Breast epithelium (tissue), 3 donors: ENCODE measurements at regions not wholly inside any gene's neighbourhood (a gene's known extent, or its start where the extent isn't known, plus 50 kb on each side); places are given as distances from the start of the nearest gene placed in this dataset.

Experiments used
- CTCF ChIP-seq, 3 donors: fragments of 450-650 bp; IDR thresholded peaks; one replicate each; pipeline ENCODE4 v1.5.1; 2016 to 2017; ENCODE audit warnings: antibody characterized with exemption in 3 of 3, mild to moderate bottlenecking in 3 of 3, moderate library complexity in 3 of 3
- POLR2AphosphoS5 ChIP-seq, 3 donors: sonication (generic); formaldehyde crosslinking; IDR thresholded peaks; one replicate each; pipeline ENCODE4 v1.6.1; 2017; ENCODE audit warnings: antibody characterized with exemption in 3 of 3

- TF ChIP-seq CTCF (IDR thresholded peaks at IDR 0.05) (no peak), POLR2AphosphoS5 (IDR thresholded peaks at IDR 0.05) (no peak)
Observed at GRCh38 chr13:55410398-55411330, 1730.1 kb upstream of the PRR20A start.
